Spleen (tissue), 11 donors: ENCODE measurements at regions not wholly inside any gene's neighbourhood (a gene's known extent, or its start where the extent isn't known, plus 50 kb on each side); places are given as distances from the start of the nearest gene placed in this dataset.

Experiments used
- DNase-seq: peaks from one replicate; pipeline ENCODE4 v3.0.0-alpha.2; 2020
- H3K27ac ChIP-seq, 8 donors: fragments of 200-600 bp; sonication (generic) in 7 of 8; 1 replicate in 4 of 8; 2 replicates in 4 of 8; pipeline versions ENCODE4 v1.5.0 to v1.8.0; 2016 to 2021; ENCODE audit warnings: inconsistent platforms in 4 of 8, mild to moderate bottlenecking in 4 of 8, moderate library complexity in 1 of 8
- H3K27me3 ChIP-seq, 7 donors: fragments of 200-600 bp; sonication (generic) in 6 of 7; replicated peaks in 1 of 7; 1 replicate in 4 of 7; 2 replicates in 3 of 7; pipeline versions ENCODE4 v1.5.0 to v1.8.0; 2016 to 2021; ENCODE audit warnings: inconsistent platforms in 3 of 7, mild to moderate bottlenecking in 1 of 7
- H3K36me3 ChIP-seq, 6 donors: fragments of 200-600 bp; sonication (generic) in 5 of 6; 1 replicate in 4 of 6; 2 replicates in 2 of 6; pipeline versions ENCODE4 v1.5.0 to v1.8.0; 2016 to 2021; ENCODE audit warnings: inconsistent platforms in 2 of 6
- H3K4me1 ChIP-seq, 6 donors: fragments of 200-600 bp; sonication (generic) in 5 of 6; 1 replicate in 3 of 6; 2 replicates in 3 of 6; pipeline versions ENCODE4 v1.5.0 to v1.8.0; 2016 to 2021; ENCODE audit warnings: inconsistent platforms in 3 of 6
- H3K4me3 ChIP-seq, 8 donors: fragments of 200-600 bp; sonication (generic) in 7 of 8; 1 replicate in 4 of 8; 2 replicates in 4 of 8; pipeline versions ENCODE4 v1.5.0 to v1.8.0; 2016 to 2021; ENCODE audit warnings: inconsistent platforms in 4 of 8, mild to moderate bottlenecking in 4 of 8, moderate library complexity in 2 of 8
- H3K9me3 ChIP-seq, 8 donors: fragments of 200-600 bp; sonication (generic) in 7 of 8; 1 replicate in 4 of 8; 2 replicates in 4 of 8; pipeline versions ENCODE4 v1.5.0 to v1.8.0; 2016 to 2021; ENCODE audit warnings: inconsistent platforms in 4 of 8
- CTCF ChIP-seq, 11 experiments: fragments of 200-600 bp in 7 of 11; fragments of 450-650 bp in 4 of 11; sonication (generic) in 4 of 11; IDR thresholded peaks in 8 of 11; conservative IDR thresholded peaks in 3 of 11; 1 replicate in 7 of 11; 2 replicates in 4 of 11; pipeline versions ENCODE4 v1.4.0 to v1.8.0; 2016 to 2021; ENCODE audit warnings: antibody characterized with exemption in 11 of 11, inconsistent platforms in 4 of 11, mild to moderate bottlenecking in 1 of 11
- POLR2A ChIP-seq, 3 donors: fragments of 450-650 bp; IDR thresholded peaks; one replicate each; pipeline ENCODE4 v1.5.1; 2017; ENCODE audit warnings: antibody characterized with exemption in 3 of 3, mild to moderate bottlenecking in 1 of 3
- POLR2AphosphoS5 ChIP-seq, 3 donors: sonication (generic); formaldehyde crosslinking; IDR thresholded peaks; one replicate each; pipeline ENCODE4 v1.5.1; 2017; ENCODE audit warnings: antibody characterized with exemption in 3 of 3
- WGBS, 5 donors: extraction: QIAGEN DNeasy Blood & Tissue Kit in 3 of 5; methylation state at CpG; one replicate each; pipeline versions ENCODE4 v1.1.5 to v1.1.7; 2013 to 2018; 5-methylcytosine and 5-hydroxymethylcytosine counted together
- intact Hi-C: fragments of 100-400 bp; cut with DNase I; formaldehyde crosslinking; loops from one replicate; pipeline ENCODE4 v1.15.0; 2023; ENCODE audit warnings: low total_unique reads
- donor health status: healthy with polysubstance abuse.
- donor health status: DM: no; HTN: no; CAD: no; lungs with moderate emphysema.
- donor health status: DM: no; HTN: no; CAD: no.
- donor health status: Bipolar disorder and iron deficiency.
- donor health status: healthy.
- donor health status: DM: no; HTN: no; CAD: no.
- donor health status: DM: yes; HTN: yes; CAD: no.

GRCh38 chr10:128599538-128599937, 473.3 kb upstream of the MKI67 start:
- intact Hi-C loops = no loop called here
- 75 to 89% (median 88%) methylated on average over 4 of the region's 4 CpGs for WGBS, 5 donors
- no peaks in the 10 kb centered on the region for H3K27me3 ChIP-seq
- H3K4me1 ChIP-seq = no peaks in the 10 kb centered on the region
- peaks cover 0 to 9% (median 1%) of the 10 kb centered on the region in 8 donors for H3K9me3 ChIP-seq
- TF ChIP-seq POLR2A (IDR thresholded peaks at IDR 0.05) (no peak), CTCF (IDR thresholded peaks at IDR 0.05 in 8 of 11, conservative IDR thresholded peaks at IDR 0.05 in 3 of 11) (no peak), POLR2AphosphoS5 (IDR thresholded peaks at IDR 0.05) (no peak)
- H3K27ac ChIP-seq = no peak overlapping the region
- no peak overlapping the region for H3K4me3 ChIP-seq
- H3K36me3 ChIP-seq = no peaks in the 10 kb centered on the region
- DNase-seq = no peak

- H3K9me3 ChIP-seq = no peaks in the 10 kb centered on the region
- H3K4me3 ChIP-seq = no peak overlapping the region
- H3K36me3 ChIP-seq = no peaks in the 10 kb centered on the region
- DNase-seq = no peak
- no peaks in the 10 kb centered on the region for H3K4me1 ChIP-seq
- H3K27ac ChIP-seq = no peak overlapping the region
- no peak for TF ChIP-seq POLR2A (IDR thresholded peaks at IDR 0.05)
- no peak for TF ChIP-seq CTCF (IDR thresholded peaks at IDR 0.05 in 8 of 11, conservative IDR thresholded peaks at IDR 0.05 in 3 of 11)
- TF ChIP-seq POLR2AphosphoS5 (IDR thresholded peaks at IDR 0.05) = no peak
- 83 to 97% (median 89%) methylated on average over 6 of the region's 6 CpGs for WGBS, 5 donors
- intact Hi-C loops = no loop called here
- no peaks in the 10 kb centered on the region for H3K27me3 ChIP-seq
Measured at GRCh38 chr10:128602183-128602582, 476.0 kb upstream of the MKI67 start.

DNA sequence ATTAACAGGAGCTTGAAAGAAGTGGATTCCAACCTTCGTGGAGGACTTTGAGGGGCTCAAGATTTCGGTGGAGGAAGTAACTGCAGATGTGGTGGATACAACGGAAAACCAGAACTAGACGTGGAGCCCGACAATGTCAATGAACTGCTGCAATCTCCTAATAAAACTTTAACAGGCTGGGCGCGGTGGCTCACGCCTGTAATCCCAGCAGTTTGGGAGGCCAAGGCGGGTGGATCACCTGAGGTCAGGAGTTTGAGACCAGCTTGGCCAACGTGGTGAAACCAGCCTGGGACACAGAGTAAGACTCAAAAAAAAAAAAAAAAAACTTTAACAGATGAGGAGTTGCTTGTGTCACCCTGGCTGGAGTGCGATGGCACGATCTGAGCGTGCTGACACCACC, 477.8 kb upstream of the MKI67 start:
- Histone ChIP-seq H3K36me3 (no peaks in the 10 kb centered on the region), H3K9me3 (no peaks in the 10 kb centered on the region), H3K27me3 (no peaks in the 10 kb centered on the region), H3K27ac (no peak overlapping the region), H3K4me1 (no peaks in the 10 kb centered on the region), H3K4me3 (no peak overlapping the region)
- intact Hi-C loops = no loop called here
- no peak for DNase-seq
- WGBS, 5 donors = 87 to 95% (median 91%) methylated on average over 13 of the region's 13 CpGs
- TF ChIP-seq CTCF (IDR thresholded peaks at IDR 0.05 in 8 of 11, conservative IDR thresholded peaks at IDR 0.05 in 3 of 11) (no peak), POLR2AphosphoS5 (IDR thresholded peaks at IDR 0.05) (no peak), POLR2A (IDR thresholded peaks at IDR 0.05) (no peak)

- Histone ChIP-seq H3K4me1 (no peaks in the 10 kb centered on the region), H3K27ac (no peak overlapping the region), H3K9me3 (no peaks in the 10 kb centered on the region), H3K36me3 (no peaks in the 10 kb centered on the region), H3K4me3 (no peak overlapping the region), H3K27me3 (no peaks in the 10 kb centered on the region)
- WGBS, 5 donors = 45 to 100% (median 87%) methylated on average over 1 of the region's 1 CpG
- TF ChIP-seq POLR2A (IDR thresholded peaks at IDR 0.05) (no peak), CTCF (IDR thresholded peaks at IDR 0.05 in 8 of 11, conservative IDR thresholded peaks at IDR 0.05 in 3 of 11) (no peak), POLR2AphosphoS5 (IDR thresholded peaks at IDR 0.05) (no peak)
- intact Hi-C loops = no loop called here
- DNase-seq = no peak
Measured at GRCh38 chr10:128605180-128605579, 479.0 kb upstream of the MKI67 start.
